ENCODE measurements at regions not wholly inside any gene's neighbourhood (a gene's known extent, or its start where the extent isn't known, plus 50 kb on each side); places are given as distances from the start of the nearest gene placed in this dataset.
"Not testable (repeated sequence)": the region's sequence is repeated elsewhere in the genome, so short reads cannot be mapped to it uniquely, and the experiment has no call there.

- H3K4me1 Mint-ChIP-seq: no peaks in the 10 kb centered on the region
- H3K4me3 Mint-ChIP-seq: no peak overlapping the region
- DNase-seq (ENCODE audit: low read depth, low spot score): no peak
- no peak overlapping the region for H3K27ac Mint-ChIP-seq (ENCODE audit: unreplicated experiment)
- H3K36me3 Mint-ChIP-seq (ENCODE audit: low read depth): no peaks in the 10 kb centered on the region
- no peaks in the 10 kb centered on the region for H3K9me3 Mint-ChIP-seq
- no peaks in the 10 kb centered on the region for H3K27me3 Mint-ChIP-seq (ENCODE audit: low read depth)
- TF ChIP-seq CTCF (conservative IDR thresholded peaks at IDR 0.05): no peak
Observed at GRCh38 chr9:118659011-118659410, 710.2 kb downstream of the BRINP1 start.

DNA sequence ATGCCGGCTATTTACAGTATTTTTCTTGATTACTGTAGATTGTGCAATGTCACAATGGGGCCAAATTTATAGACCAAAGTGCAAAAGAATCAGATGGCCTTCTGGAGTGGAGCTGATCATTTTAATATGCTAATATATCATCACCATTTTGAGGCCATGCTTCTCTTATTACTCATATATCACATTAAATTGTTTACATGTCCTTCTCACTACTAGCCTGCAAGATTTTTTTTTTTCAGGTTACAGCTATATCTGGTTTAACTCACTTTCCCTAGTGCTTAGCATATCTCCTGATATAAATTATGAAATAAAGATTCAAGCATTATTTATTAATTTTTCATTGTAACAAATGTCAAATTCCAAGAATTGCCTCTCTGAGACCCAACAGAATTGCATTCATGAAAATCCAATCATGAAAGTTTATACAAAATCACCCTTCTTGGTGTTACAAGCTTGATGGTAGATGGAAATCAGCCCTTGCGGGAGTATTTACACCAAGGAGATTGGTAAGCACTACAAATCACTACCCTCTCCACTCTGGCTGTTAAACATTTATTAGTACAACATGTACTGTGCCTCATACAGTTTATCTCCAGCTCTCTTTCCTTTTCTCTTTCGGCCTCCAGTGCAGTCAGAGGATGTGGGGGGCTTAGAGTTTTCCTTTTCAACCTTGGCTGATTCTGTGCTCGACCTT is 703.9 kb downstream of the BRINP1 start:
- H3K4me1 Mint-ChIP-seq: no peaks in the 10 kb centered on the region
- DNase-seq (ENCODE audit: low read depth, low spot score): no peak
- no peaks in the 10 kb centered on the region for H3K36me3 Mint-ChIP-seq (ENCODE audit: low read depth)
- H3K27ac Mint-ChIP-seq (ENCODE audit: unreplicated experiment): no peak overlapping the region
- TF ChIP-seq CTCF (conservative IDR thresholded peaks at IDR 0.05): no peak
- no peaks in the 10 kb centered on the region for H3K9me3 Mint-ChIP-seq
- no peaks in the 10 kb centered on the region for H3K27me3 Mint-ChIP-seq (ENCODE audit: low read depth)
- no peak overlapping the region for H3K4me3 Mint-ChIP-seq

GRCh38 chr9:118670011-118670953 is 699.0 kb downstream of the BRINP1 start:
- Mint-ChIP-seq H3K4me3 (no peak overlapping the region), H3K27ac (ENCODE audit: unreplicated experiment) (no peak overlapping the region)

GRCh38 chr9:118674942-118675341 is 694.3 kb downstream of the BRINP1 start:
- no peak for DNase-seq (ENCODE audit: low read depth, low spot score)
- Mint-ChIP-seq H3K4me3 (no peak overlapping the region), H3K36me3 (ENCODE audit: low read depth) (no peaks in the 10 kb centered on the region), H3K4me1 (no peaks in the 10 kb centered on the region), H3K27me3 (ENCODE audit: low read depth) (peaks cover 17% of the 10 kb centered on the region), H3K27ac (ENCODE audit: unreplicated experiment) (no peak overlapping the region), H3K9me3 (peaks cover 4% of the 10 kb centered on the region)
- TF ChIP-seq CTCF (conservative IDR thresholded peaks at IDR 0.05): no peak

More at GRCh38 chr9:118670011-118670953, 699.0 kb downstream of the BRINP1 start:
- Mint-ChIP-seq H3K27me3 (ENCODE audit: low read depth) (peaks cover 8% of the 10 kb centered on the region), H3K36me3 (ENCODE audit: low read depth) (no peaks in the 10 kb centered on the region), H3K9me3 (no peaks in the 10 kb centered on the region), H3K4me1 (no peaks in the 10 kb centered on the region)
- no peak for DNase-seq (ENCODE audit: low read depth, low spot score)
- TF ChIP-seq CTCF (conservative IDR thresholded peaks at IDR 0.05): no peak

- not testable (repeated sequence) for DNase-seq (ENCODE audit: low read depth, low spot score); H3K9me3 Mint-ChIP-seq; H3K36me3 Mint-ChIP-seq (ENCODE audit: low read depth); H3K4me3 Mint-ChIP-seq; H3K4me1 Mint-ChIP-seq; H3K27ac Mint-ChIP-seq (ENCODE audit: unreplicated experiment)
- H3K27me3 Mint-ChIP-seq (ENCODE audit: low read depth): peaks cover 19% of the 10 kb centered on the region
Observed at GRCh38 chr9:118677936-118678653, 691.1 kb downstream of the BRINP1 start.
